Right cardiac atrium (tissue), 5 donors: ENCODE measurements at regions not wholly inside any gene's neighbourhood (a gene's known extent, or its start where the extent isn't known, plus 50 kb on each side); places are given as distances from the start of the nearest gene placed in this dataset.

ENCODE experiments used
- ATAC-seq, 2 donors: fragments of 200-7000 bp; cut with Tn5 transposase; one replicate each; pipeline versions ENCODE4 v1.8.0 to v1.9.1; 2020; ENCODE audit warnings: moderate library complexity in 2 of 2, mild to moderate bottlenecking in 1 of 2
- DNase-seq, 3 donors: peaks; one replicate each; pipeline ENCODE4 v3.0.0-alpha.2; 2020
- H3K27ac ChIP-seq: one replicate; pipeline ENCODE4 v1.5.1; 2013; ENCODE audit warnings: mild to moderate bottlenecking, low read length, control low read depth, moderate library complexity
- H3K27me3 ChIP-seq: one replicate; pipeline ENCODE4 v1.6.1; 2013; ENCODE audit not compliant: control insufficient read depth, insufficient read depth
- H3K4me1 ChIP-seq: one replicate; pipeline ENCODE4 v1.6.1; 2013; ENCODE audit warnings: low read length; ENCODE audit not compliant: control insufficient read depth, insufficient read depth
- H3K4me3 ChIP-seq: one replicate; pipeline ENCODE4 v1.5.1; 2013; ENCODE audit warnings: low read length, control low read depth
- H3K9me3 ChIP-seq: one replicate; pipeline ENCODE4 v1.6.1; 2013; ENCODE audit warnings: low read length; ENCODE audit not compliant: control insufficient read depth
- WGBS: extraction: QIAGEN DNeasy Blood & Tissue Kit; methylation state at CpG from one replicate; pipeline ENCODE4 v1.1.7; 2013; 5-methylcytosine and 5-hydroxymethylcytosine counted together
- intact Hi-C, 4 donors: fragments of 100-400 bp; cut with DNase I; formaldehyde crosslinking; loops; one replicate each; pipeline versions ENCODE4 v1.11.0 to v1.14.0; 2022 to 2023
- donor health status: healthy with polysubstance abuse.
- donor health status: DM: no; HTN: yes; CAD: no.
- donor health status: DM: no; HTN: no; CAD: no.
- donor health status: DM: no; HTN: yes; CAD: no; lungs with severe emphysema.
- donor health status: DM: yes; HTN: yes; CAD: no.

- H3K4me1 ChIP-seq, result no peaks in the 10 kb centered on the region
- H3K4me3 ChIP-seq, result no peak overlapping the region
- DNase-seq, result no peak
- H3K27me3 ChIP-seq, result no peaks in the 10 kb centered on the region
- H3K27ac ChIP-seq, result no peak overlapping the region
- H3K9me3 ChIP-seq, result peaks cover 1% of the 10 kb centered on the region
- 55% methylated on average over 2 of the region's 2 CpGs for WGBS
- ATAC-seq, result no peak
- intact Hi-C loops, result no loop called here
Measured at GRCh38 chr5:29811914-29812679, 1381.4 kb upstream of the CDH6 start.

DNA sequence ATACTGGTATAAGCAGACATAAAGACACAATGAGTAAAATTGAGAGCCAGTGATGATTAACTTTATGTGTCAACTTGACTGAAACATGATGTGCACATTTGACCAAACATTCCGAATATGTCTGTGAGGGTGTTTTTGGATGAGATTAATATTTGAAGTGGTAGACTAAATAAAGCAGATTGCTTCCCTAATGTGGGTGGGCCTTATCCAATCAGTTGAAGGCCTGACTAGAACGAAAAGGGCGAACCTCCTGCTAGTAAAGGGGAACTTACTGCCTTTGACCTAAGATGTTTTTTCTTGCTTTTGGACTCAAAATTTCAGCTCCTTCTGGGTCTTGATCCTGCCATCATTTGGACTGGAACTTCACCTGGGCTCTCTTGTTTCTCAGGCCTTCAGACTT, 1387.7 kb upstream of the CDH6 start:
- H3K9me3 ChIP-seq, result no peaks in the 10 kb centered on the region
- no peaks in the 10 kb centered on the region for H3K27me3 ChIP-seq
- H3K4me1 ChIP-seq, result no peaks in the 10 kb centered on the region
- DNase-seq (no peak), ATAC-seq (no peak)
- H3K4me3 ChIP-seq, result no peak overlapping the region
- H3K27ac ChIP-seq, result no peak overlapping the region
- 91% methylated on average over 3 of the region's 3 CpGs for WGBS
- intact Hi-C loops, result no loop called here

GRCh38 chr5:29800752-29801151, 1392.7 kb upstream of the CDH6 start:
- DNase-seq (no peak), ATAC-seq (no peak)
- Histone ChIP-seq H3K27me3 (no peaks in the 10 kb centered on the region), H3K27ac (no peak overlapping the region), H3K9me3 (peaks cover 2% of the 10 kb centered on the region), H3K4me3 (no peak overlapping the region), H3K4me1 (no peaks in the 10 kb centered on the region)
- intact Hi-C loops, result no loop called here
- 62% methylated on average over 5 of the region's 5 CpGs for WGBS

DNA sequence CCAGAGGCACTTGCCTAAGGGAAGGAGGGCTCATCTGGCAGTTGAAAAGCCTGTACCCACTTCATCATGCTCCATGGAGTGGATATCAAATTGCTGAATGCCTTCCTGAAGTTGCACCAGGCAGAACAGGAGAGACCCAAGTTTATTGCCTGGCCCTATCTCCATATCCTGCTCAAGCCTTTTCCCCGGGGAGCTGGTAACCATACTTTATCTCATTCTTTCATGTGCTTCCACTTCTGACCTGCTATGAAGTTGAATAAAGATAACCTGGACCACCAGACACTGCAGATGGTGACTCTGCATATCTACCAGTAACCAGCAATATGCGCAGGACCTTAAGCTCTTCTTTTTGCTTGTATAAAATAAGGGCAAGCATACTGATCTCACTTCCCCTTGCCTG, 1397.5 kb upstream of the CDH6 start:
- H3K27me3 ChIP-seq, result no peaks in the 10 kb centered on the region
- no peak overlapping the region for H3K4me3 ChIP-seq
- WGBS, result 44% methylated on average over 2 of the region's 2 CpGs
- intact Hi-C loops, result no loop called here
- H3K9me3 ChIP-seq, result peaks cover 2% of the 10 kb centered on the region
- no peak overlapping the region for H3K27ac ChIP-seq
- ATAC-seq (no peak), DNase-seq (no peak)
- no peaks in the 10 kb centered on the region for H3K4me1 ChIP-seq

DNA sequence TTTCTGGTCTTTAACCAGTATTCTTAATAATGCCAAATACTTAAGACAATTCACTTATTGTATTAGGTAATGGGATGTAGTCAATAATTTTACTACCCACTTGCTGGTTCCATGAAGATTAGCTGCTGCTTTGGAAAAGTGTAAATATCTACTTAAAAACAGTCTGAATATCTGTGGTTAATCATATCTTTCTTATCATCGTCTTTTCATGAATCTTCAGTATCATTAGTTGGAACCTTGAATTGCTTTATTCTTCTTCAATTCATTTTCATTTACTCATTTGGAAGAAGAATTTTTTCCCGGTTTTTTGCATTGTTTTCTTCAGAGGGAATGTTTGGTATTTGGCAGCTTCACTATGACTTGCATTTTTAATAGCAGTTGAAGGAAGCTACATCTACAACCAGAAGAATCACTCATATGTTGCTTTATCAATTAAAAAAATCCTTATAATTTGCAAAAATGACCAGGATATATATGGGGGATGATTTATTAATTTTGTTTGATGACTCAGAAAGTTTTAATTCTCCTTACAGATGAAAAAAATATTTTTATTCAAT, 1398.3 kb upstream of the CDH6 start:
- H3K4me1 ChIP-seq, result no peaks in the 10 kb centered on the region
- WGBS, result 53% methylated on average over 2 of the region's 2 CpGs
- H3K27me3 ChIP-seq, result no peaks in the 10 kb centered on the region
- H3K4me3 ChIP-seq, result no peak overlapping the region
- DNase-seq (no peak), ATAC-seq (no peak)
- H3K9me3 ChIP-seq, result peaks cover 2% of the 10 kb centered on the region
- intact Hi-C loops, result no loop called here
- H3K27ac ChIP-seq, result no peak overlapping the region

DNA sequence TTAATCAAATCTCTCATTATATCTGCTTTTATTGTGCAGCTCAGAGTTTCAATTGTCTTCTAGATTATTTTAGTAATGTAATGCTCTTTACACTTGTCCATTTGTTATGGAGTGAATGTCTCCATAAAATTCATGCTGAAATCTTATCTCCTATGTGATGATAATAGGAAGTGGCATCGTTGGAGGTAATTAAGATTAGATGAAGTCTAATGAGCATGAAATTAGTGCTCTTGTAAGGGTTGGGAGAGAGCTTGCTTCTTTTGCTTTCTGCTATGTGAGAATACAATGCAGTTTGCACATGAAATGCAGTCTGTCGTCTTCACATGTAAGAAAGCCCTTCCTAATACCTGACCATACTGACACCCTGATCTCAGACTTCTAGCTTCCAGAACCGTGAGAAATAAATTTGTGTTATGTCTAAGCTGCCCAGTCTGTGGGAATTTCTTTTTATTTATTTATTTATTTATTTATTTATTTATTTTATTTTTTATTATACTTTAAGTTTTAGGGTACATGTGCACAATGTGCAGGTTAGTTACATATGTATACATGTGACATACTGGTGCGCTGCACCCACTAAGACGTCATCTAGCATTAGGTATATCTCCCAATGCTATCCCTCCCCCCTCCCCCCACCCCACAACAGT, 1399.2 kb upstream of the CDH6 start:
- DNase-seq (no peak), ATAC-seq (no peak)
- intact Hi-C loops, result no loop called here
- WGBS, result 54% methylated on average over 5 of the region's 5 CpGs
- Histone ChIP-seq H3K27ac (no peak overlapping the region), H3K4me3 (no peak overlapping the region), H3K4me1 (no peaks in the 10 kb centered on the region), H3K27me3 (no peaks in the 10 kb centered on the region), H3K9me3 (peaks cover 2% of the 10 kb centered on the region)

DNA sequence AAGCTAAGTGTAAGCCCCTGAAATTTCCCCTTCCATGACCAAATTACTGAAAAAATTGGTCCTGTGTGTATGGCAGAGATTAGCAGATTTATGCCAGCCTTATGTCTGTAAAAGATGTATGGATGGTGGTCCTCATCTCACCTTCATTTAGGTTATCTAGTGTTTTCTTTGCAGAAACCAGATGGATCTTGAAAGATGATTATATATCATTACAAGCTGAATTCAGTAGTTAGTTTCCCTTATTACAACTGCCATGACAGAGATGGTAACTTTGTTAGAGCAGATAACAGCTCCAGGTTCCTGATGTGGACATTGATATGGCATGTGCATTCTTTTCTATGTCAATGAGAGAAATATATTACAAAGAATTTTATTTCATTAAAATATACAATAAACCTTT, 1403.2 kb upstream of the CDH6 start:
- DNase-seq (no peak), ATAC-seq (no peak)
- Histone ChIP-seq H3K4me1 (no peaks in the 10 kb centered on the region), H3K4me3 (no peak overlapping the region), H3K27ac (no peak overlapping the region), H3K27me3 (no peaks in the 10 kb centered on the region), H3K9me3 (no peaks in the 10 kb centered on the region)
- intact Hi-C loops, result no loop called here

DNA sequence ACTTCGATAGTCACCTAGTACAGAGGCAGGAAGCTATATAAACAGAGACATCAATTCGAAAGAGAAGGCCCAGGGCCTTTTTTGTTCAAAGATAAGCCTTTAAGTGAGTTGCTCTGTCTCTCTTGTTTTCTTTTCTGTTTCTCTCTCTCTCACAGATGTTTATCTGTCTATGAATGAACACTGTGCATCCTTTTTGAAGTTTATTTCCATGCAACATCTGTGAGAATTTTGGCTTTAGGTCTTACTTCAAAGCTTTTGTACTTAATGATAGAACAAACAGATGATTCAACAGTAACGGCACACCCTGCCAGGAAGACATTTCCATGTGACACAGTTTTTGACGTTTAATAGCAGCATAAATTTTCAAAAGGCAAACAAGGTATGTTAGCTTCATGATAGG, 1413.1 kb upstream of the CDH6 start:
- H3K4me1 ChIP-seq, result no peaks in the 10 kb centered on the region
- no peak overlapping the region for H3K4me3 ChIP-seq
- H3K9me3 ChIP-seq, result no peaks in the 10 kb centered on the region
- DNase-seq (no peak), ATAC-seq (no peak)
- 55% methylated on average over 4 of the region's 4 CpGs for whole genome bisulfite sequencing
- no peaks in the 10 kb centered on the region for H3K27me3 ChIP-seq
- H3K27ac ChIP-seq, result no peak overlapping the region
- intact Hi-C loops, result no loop called here

DNA sequence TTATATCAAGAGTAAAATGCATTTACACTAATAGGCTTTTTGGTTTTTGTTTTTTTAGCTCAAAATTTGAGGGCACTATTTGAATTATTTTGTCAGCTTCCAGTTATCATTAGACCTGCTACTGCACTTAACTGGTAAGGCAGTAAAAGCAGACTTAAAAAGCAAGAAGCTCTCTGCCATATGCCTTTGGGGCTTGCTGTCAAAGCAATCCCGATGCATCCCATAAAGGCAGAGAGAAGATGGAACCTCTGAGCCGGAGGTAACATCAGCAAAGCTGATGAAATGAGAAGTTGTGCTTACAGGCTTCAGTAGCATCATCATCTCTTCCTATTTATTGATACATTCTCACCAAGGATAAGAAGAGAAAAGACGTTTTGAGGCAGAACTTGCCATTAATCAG, 1414.3 kb upstream of the CDH6 start:
- no peaks in the 10 kb centered on the region for H3K9me3 ChIP-seq
- ATAC-seq (no peak), DNase-seq (no peak)
- H3K4me3 ChIP-seq, result no peak overlapping the region
- 61% methylated on average over 3 of the region's 3 CpGs for WGBS
- H3K4me1 ChIP-seq, result no peaks in the 10 kb centered on the region
- H3K27ac ChIP-seq, result no peak overlapping the region
- H3K27me3 ChIP-seq, result no peaks in the 10 kb centered on the region
- intact Hi-C loops, result no loop called here

DNA sequence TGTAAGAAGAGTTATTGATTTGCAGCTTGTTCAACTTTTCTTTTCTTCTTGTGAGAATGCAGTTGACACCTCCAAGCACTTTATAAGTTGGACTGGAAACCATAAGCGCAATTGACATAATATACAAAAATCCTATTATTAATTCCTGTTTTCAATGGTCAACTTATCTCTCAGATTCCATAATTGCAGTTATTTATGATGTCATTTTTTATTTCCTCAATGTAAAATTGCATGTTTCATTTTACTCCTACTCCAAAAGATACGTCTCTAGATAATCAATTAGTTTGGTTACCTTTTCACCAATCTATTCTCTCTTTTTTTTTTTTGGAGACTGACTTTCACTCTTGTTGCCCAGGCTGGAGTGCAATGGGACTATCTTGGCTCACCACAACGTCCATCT, 1416.1 kb upstream of the CDH6 start:
- Histone ChIP-seq H3K27ac (no peak overlapping the region), H3K27me3 (no peaks in the 10 kb centered on the region), H3K4me1 (no peaks in the 10 kb centered on the region), H3K9me3 (no peaks in the 10 kb centered on the region), H3K4me3 (no peak overlapping the region)
- DNase-seq, result no peak
- WGBS, result 74% methylated on average over 3 of the region's 3 CpGs
- ATAC-seq, result no peak
- intact Hi-C loops, result no loop called here

- WGBS, result 62% methylated on average over 2 of the region's 2 CpGs
- Histone ChIP-seq H3K27me3 (no peaks in the 10 kb centered on the region), H3K27ac (no peak overlapping the region), H3K4me1 (no peaks in the 10 kb centered on the region), H3K9me3 (no peaks in the 10 kb centered on the region), H3K4me3 (no peak overlapping the region)
- no peak for ATAC-seq
- DNase-seq, result no peak
- intact Hi-C loops, result no loop called here
Measured at GRCh38 chr5:29770936-29771335, 1422.5 kb upstream of the CDH6 start.
